ENCODE measurements at regions not wholly inside any gene's neighbourhood (a gene's known extent, or its start where the extent isn't known, plus 50 kb on each side); places are given as distances from the start of the nearest gene placed in this dataset.

DNA sequence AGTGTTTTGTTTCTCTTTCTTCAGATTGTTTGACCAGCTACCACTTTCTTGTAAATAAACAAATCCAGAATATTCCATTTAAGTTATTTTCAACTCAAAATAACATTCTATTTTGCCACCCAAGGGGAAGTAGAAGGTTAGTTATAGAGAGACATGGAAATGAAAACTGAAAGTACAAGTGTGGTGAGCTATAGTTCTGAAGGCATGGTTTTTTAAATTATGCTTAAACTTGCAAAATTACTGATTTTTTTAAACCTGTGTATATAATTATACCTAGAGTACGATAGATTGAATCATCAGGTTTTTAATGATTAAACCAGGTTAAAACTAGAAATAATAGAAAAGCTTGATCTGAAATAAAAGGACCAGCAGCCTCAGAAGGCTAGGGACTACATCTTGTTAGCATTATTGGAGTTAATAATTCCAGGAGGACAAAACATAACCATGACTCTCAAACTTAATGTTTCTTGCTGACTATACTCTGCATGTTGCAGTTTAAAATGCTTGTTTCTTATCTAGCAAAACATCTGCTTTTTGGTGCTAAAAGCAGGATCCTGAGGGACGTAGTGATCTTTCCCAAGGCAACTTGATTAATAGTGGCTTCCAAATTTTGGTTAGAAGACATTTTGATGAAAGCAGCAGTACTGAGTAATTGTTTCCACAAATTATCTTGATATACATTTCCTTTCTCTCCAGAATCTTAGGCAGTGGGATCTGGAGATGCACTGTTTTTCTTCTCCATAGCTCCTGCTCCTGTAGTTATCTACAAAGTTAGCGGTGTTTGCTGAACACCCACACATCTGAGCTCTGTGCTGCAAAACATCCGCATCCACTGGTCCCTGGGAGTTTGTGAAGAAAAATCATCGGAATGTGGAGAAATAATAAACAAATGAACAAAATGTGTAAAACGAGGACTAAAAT, 327.2 kb upstream of the PKDCC start:
- TF ChIP-seq POLR2A (IDR thresholded peaks at IDR 0.05) (no peak), POLR2AphosphoS5 (IDR thresholded peaks at IDR 0.05) (no peak), EP300 (IDR thresholded peaks at IDR 0.05) (no peak)
- TF ChIP-seq, protein P1, sequence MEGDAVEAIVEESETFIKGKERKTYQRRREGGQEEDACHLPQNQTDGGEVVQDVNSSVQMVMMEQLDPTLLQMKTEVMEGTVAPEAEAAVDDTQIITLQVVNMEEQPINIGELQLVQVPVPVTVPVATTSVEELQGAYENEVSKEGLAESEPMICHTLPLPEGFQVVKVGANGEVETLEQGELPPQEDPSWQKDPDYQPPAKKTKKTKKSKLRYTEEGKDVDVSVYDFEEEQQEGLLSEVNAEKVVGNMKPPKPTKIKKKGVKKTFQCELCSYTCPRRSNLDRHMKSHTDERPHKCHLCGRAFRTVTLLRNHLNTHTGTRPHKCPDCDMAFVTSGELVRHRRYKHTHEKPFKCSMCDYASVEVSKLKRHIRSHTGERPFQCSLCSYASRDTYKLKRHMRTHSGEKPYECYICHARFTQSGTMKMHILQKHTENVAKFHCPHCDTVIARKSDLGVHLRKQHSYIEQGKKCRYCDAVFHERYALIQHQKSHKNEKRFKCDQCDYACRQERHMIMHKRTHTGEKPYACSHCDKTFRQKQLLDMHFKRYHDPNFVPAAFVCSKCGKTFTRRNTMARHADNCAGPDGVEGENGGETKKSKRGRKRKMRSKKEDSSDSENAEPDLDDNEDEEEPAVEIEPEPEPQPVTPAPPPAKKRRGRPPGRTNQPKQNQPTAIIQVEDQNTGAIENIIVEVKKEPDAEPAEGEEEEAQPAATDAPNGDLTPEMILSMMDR (IDR thresholded peaks at IDR 0.05): no peak

Data from stomach (tissue), 4 donors.